OCI-LY3 (cell line): ENCODE measurements at regions not wholly inside any gene's neighbourhood (a gene's known extent, or its start where the extent isn't known, plus 50 kb on each side); places are given as distances from the start of the nearest gene placed in this dataset.

ENCODE experiments used
- H2AFZ ChIP-seq: fragments of 200-600, 300-600 bp; shearing (Covaris generic); 2 replicates; pipeline ENCODE4 v1.6.0; 2014; ENCODE audit warnings: antibody characterized with exemption, low read depth, low read length
- H3K27ac ChIP-seq: fragments of 200-600, 300-600 bp; sonication (generic); 2 replicates; pipeline ENCODE4 v1.5.1; 2014; ENCODE audit warnings: mild to moderate bottlenecking, low read length, moderate library complexity, mixed read lengths
- H3K27me3 ChIP-seq: fragments of 200-600, 300-600 bp; sonication (generic); 2 replicates; pipeline ENCODE4 v1.6.1; 2014; ENCODE audit warnings: low read depth, low read length, mixed read lengths
- H3K36me3 ChIP-seq: fragments of 200-600, 300-600 bp; sonication (generic); replicated peaks from 2 replicates; pipeline ENCODE3; 2014; ENCODE audit warnings: low read depth, low read length, mixed read lengths
- H3K4me1 ChIP-seq: fragments of 300-600, 200-600 bp; sonication (generic); 2 replicates; pipeline ENCODE4 v1.6.1; 2014; ENCODE audit warnings: low read length, mixed read lengths
- H3K4me2 ChIP-seq: fragments of 200-600, 300-600 bp; sonication (generic); 2 replicates; pipeline ENCODE4 v1.6.1; 2014; ENCODE audit warnings: low read length, mixed read lengths
- H3K4me3 ChIP-seq: fragments of 300-600, 200-600 bp; sonication (generic); 2 replicates; pipeline ENCODE4 v1.5.1; 2014; ENCODE audit warnings: antibody characterized with exemption, mild to moderate bottlenecking, low read length, moderate library complexity
- H3K79me2 ChIP-seq: fragments of 300-600, 200-600 bp; shearing (Covaris generic); 2 replicates; pipeline ENCODE4 v1.6.1; 2014; ENCODE audit warnings: mild to moderate bottlenecking, low read length, mixed read lengths
- H3K9ac ChIP-seq: fragments of 300-600, 200-600 bp; shearing (Covaris generic); 2 replicates; pipeline ENCODE4 v1.6.0; 2014; ENCODE audit warnings: mild to moderate bottlenecking, low read length, moderate library complexity
- H3K9me3 ChIP-seq: fragments of 200-600, 300-600 bp; shearing (Covaris generic); 2 replicates; pipeline ENCODE4 v1.6.1; 2014; ENCODE audit warnings: low read length, mixed read lengths; ENCODE audit not compliant: insufficient read depth
- H4K20me1 ChIP-seq: fragments of 200-600, 300-600 bp; sonication (generic); 2 replicates; pipeline ENCODE4 v1.6.1; 2016; ENCODE audit warnings: low read length, mixed read lengths; ENCODE audit not compliant: insufficient read depth
- EZH2phosphoT487 ChIP-seq: fragments of 200-600 bp; shearing (Covaris generic); IDR thresholded peaks from 2 replicates; pipeline ENCODE4 v1.6.1; 2018; ENCODE audit warnings: antibody characterized with exemption, mixed run types, low read depth
- TF ChIP-seq, protein P1 (sequence below): fragments of 200-600, 300-600 bp; sonication (generic); IDR thresholded peaks from 2 replicates; pipeline ENCODE4 v1.5.1; 2014; ENCODE audit warnings: antibody characterized with exemption, low read length, low read depth

DNA sequence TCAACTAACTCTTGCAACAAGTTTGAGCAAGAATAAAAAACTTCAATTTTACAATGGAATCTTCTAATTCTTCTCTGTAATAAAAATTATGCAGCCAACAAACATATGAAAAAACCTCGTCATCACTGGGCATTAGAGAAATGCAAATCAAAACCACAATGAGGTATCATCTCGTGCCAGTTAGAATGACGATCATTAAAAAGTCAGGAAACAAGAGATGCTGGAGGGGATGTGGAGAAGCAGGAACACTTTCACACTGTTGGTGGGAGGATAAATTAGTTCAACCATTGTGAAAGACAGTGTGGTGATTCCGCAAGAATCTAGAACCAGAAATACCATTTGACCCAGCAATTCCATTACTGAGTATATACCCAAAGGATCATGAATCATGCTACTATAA, 327.5 kb upstream of the LYPLAL1 start:
- H4K20me1 ChIP-seq = no peaks in the 10 kb centered on the region
- no peaks in the 10 kb centered on the region for H3K79me2 ChIP-seq
- no peak overlapping the region for H3K9ac ChIP-seq
- H3K27me3 ChIP-seq = no peaks in the 10 kb centered on the region
- no peaks in the 10 kb centered on the region for H3K36me3 ChIP-seq
- no peaks in the 10 kb centered on the region for H3K4me1 ChIP-seq
- no peak overlapping the region for H2AFZ ChIP-seq
- no peak overlapping the region for H3K4me2 ChIP-seq
- TF ChIP-seq EZH2phosphoT487 = no peak
- TF ChIP-seq, protein P1, sequence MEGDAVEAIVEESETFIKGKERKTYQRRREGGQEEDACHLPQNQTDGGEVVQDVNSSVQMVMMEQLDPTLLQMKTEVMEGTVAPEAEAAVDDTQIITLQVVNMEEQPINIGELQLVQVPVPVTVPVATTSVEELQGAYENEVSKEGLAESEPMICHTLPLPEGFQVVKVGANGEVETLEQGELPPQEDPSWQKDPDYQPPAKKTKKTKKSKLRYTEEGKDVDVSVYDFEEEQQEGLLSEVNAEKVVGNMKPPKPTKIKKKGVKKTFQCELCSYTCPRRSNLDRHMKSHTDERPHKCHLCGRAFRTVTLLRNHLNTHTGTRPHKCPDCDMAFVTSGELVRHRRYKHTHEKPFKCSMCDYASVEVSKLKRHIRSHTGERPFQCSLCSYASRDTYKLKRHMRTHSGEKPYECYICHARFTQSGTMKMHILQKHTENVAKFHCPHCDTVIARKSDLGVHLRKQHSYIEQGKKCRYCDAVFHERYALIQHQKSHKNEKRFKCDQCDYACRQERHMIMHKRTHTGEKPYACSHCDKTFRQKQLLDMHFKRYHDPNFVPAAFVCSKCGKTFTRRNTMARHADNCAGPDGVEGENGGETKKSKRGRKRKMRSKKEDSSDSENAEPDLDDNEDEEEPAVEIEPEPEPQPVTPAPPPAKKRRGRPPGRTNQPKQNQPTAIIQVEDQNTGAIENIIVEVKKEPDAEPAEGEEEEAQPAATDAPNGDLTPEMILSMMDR = no peak
- H3K9me3 ChIP-seq = no peaks in the 10 kb centered on the region
- H3K4me3 ChIP-seq = no peak overlapping the region
- no peak overlapping the region for H3K27ac ChIP-seq

DNA sequence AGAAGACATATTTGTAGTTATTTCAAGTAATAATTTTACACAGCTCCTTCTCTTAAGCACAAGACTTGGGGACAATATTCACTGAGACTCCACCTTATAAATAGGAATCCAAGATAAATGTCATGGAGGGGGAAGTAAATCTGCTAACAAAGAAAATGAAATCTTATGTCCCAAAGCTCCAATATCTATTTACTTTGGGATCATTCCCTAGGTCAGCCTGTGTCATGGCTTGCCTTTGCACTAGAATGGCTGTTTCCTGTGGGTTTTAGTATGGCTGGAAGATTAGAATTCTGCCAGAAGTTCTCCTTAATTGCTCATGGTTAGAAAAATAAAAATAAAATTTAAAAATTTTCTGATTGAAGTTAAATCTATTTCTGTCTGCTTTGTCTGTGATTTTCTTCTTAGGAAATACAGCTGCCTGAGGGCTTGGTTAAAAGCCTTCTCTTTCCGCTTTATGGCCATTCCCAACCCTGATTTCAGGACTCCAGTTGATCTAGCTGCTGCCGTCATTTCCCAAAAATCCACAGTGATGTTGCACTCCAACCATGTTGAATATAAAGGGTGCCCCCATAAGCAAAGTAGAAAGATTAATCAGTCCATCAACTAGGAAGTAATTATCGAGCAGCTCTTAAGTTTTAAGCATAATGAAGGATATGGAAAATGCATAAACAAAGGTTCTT, 326.4 kb upstream of the LYPLAL1 start:
- no peaks in the 10 kb centered on the region for H4K20me1 ChIP-seq
- no peak overlapping the region for H3K4me3 ChIP-seq
- H3K9ac ChIP-seq = no peak overlapping the region
- no peak overlapping the region for H3K27ac ChIP-seq
- no peaks in the 10 kb centered on the region for H3K4me1 ChIP-seq
- TF ChIP-seq, protein P1 = no peak
- TF ChIP-seq EZH2phosphoT487 = no peak
- no peaks in the 10 kb centered on the region for H3K79me2 ChIP-seq
- no peaks in the 10 kb centered on the region for H3K27me3 ChIP-seq
- H3K36me3 ChIP-seq = no peaks in the 10 kb centered on the region
- H3K9me3 ChIP-seq = no peaks in the 10 kb centered on the region
- no peak overlapping the region for H2AFZ ChIP-seq
- no peak overlapping the region for H3K4me2 ChIP-seq

DNA sequence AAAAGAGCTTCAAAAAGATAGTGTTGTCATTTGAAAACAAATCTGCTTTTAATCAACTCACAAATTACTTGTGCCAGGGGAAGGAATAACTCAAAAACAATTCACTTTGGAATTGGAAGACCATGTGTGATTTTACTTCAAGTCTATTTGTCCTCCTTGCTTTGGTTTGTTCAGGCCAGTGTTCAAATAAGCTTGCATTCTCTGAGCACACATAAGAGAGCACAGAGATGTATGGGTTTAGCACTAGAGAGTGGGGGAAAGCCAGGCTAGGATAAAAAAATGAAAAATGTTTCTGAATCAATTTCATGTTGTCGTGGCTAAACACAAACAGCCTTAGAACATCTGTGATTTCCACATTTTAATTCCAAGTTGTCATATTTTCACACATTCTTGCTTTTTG, 325.7 kb upstream of the LYPLAL1 start:
- no peaks in the 10 kb centered on the region; the same call in 1 of the 2 replicates for H3K27me3 ChIP-seq
- H3K9ac ChIP-seq = no peak overlapping the region
- H4K20me1 ChIP-seq = no peaks in the 10 kb centered on the region
- no peaks in the 10 kb centered on the region for H3K79me2 ChIP-seq
- no peaks in the 10 kb centered on the region for H3K4me1 ChIP-seq
- no peak overlapping the region for H3K4me2 ChIP-seq
- TF ChIP-seq, protein P1 = no peak
- TF ChIP-seq EZH2phosphoT487 = no peak
- H3K36me3 ChIP-seq = no peaks in the 10 kb centered on the region
- H2AFZ ChIP-seq = no peak overlapping the region
- H3K4me3 ChIP-seq = no peak overlapping the region
- no peak overlapping the region for H3K27ac ChIP-seq
- no peaks in the 10 kb centered on the region for H3K9me3 ChIP-seq

DNA sequence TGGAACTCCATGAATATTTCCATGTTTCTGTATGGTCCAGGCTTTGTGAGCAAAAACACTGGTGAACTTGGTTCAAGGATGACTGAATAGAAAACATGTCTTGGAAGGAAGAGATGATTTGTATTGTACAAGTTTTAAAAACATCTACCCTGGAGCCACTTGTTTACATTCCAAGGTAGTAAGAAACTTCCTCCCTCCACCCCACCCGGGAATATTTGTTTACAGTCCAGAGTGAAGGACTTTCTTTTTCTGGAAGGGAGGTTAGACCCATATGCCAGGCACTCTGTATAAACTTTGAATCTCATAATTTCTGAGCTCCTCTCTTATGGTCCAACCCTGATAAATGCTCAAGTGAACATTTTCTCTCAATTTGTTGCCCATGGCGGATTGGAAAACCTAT, 323.3 kb upstream of the LYPLAL1 start:
- TF ChIP-seq, protein P1 = no peak
- no peak for TF ChIP-seq EZH2phosphoT487
- no peaks in the 10 kb centered on the region for H3K79me2 ChIP-seq
- no peak overlapping the region for H3K27ac ChIP-seq
- H3K4me1 ChIP-seq = no peaks in the 10 kb centered on the region
- no peaks in the 10 kb centered on the region; the same call in 1 of the 2 replicates for H3K27me3 ChIP-seq
- no peaks in the 10 kb centered on the region for H3K36me3 ChIP-seq
- H3K9me3 ChIP-seq = no peaks in the 10 kb centered on the region
- H3K9ac ChIP-seq = no peak overlapping the region
- no peak overlapping the region for H3K4me2 ChIP-seq
- no peaks in the 10 kb centered on the region for H4K20me1 ChIP-seq
- H3K4me3 ChIP-seq = no peak overlapping the region
- H2AFZ ChIP-seq = no peak overlapping the region
